SK-N-SH (cell line): ENCODE measurements at regions not wholly inside any gene's neighbourhood (a gene's known extent, or its start where the extent isn't known, plus 50 kb on each side); places are given as distances from the start of the nearest gene placed in this dataset.

Source experiments
- CTCF ChIA-PET: fragments of 300-600, 350-600 bp; formaldehyde crosslinking; extraction: SDS; loops from one replicate; lab custom pipeline; 2021; lab: Yijun Ruan, JAX
- POLR2A ChIA-PET: fragments of 350-600 bp; sonication (Branson Sonifier 250); formaldehyde crosslinking; extraction: SDS; loops from one replicate; lab custom pipeline; 2020; ENCODE audit warnings: antibody characterized with exemption, inconsistent platforms; lab: Yijun Ruan, JAX
- DNase-seq: peaks from one replicate; pipeline ENCODE4 v3.0.0; 2012
- H2AFZ ChIP-seq: fragments of 200-600 bp; sonication (generic); 2 replicates; pipeline ENCODE4 v1.8.1; 2016; ENCODE audit warnings: antibody characterized with exemption, mild to moderate bottlenecking, low read depth
- H3F3A ChIP-seq: fragments of 200-600 bp; sonication (generic); replicated peaks from 2 replicates; pipeline ENCODE3; 2016; ENCODE audit warnings: antibody characterized with exemption, mild to moderate bottlenecking; ENCODE audit not compliant: insufficient read depth
- H3K27ac ChIP-seq, 2 experiments: fragments of 200-500 bp in 1 of 2; fragments of 200-600 bp in 1 of 2; sonication (Bioruptor generic) in 1 of 2; sonication (generic), shearing (Covaris generic) in 1 of 2; 2 replicates each; pipeline versions ENCODE4 v1.5.1 to v1.6.1; 2014 to 2016; ENCODE audit warnings: low read depth in 2 of 2, inconsistent platforms in 1 of 2, low read length in 1 of 2, mild to moderate bottlenecking in 1 of 2, mixed read lengths in 1 of 2
- H3K27me3 ChIP-seq: fragments of 200-600 bp; sonication (generic), shearing (Covaris generic); 2 replicates; pipeline ENCODE4 v1.6.1; 2016; ENCODE audit warnings: mixed run types; ENCODE audit not compliant: insufficient read depth
- H3K36me3 ChIP-seq, 2 experiments: fragments of 200-500 bp in 1 of 2; fragments of 200-600 bp in 1 of 2; sonication (Bioruptor generic) in 1 of 2; sonication (generic) in 1 of 2; replicated peaks in 1 of 2; 2 replicates each; pipeline versions ENCODE3 to v1.5.1; 2014 to 2016; ENCODE audit warnings: low read length in 1 of 2, mild to moderate bottlenecking in 1 of 2; ENCODE audit not compliant: insufficient read depth in 2 of 2, control insufficient read depth in 1 of 2
- H3K4me1 ChIP-seq, 2 experiments: fragments of 200-500 bp in 1 of 2; fragments of 200-600 bp in 1 of 2; sonication (Bioruptor generic) in 1 of 2; sonication (generic), shearing (Covaris generic) in 1 of 2; 2 replicates each; pipeline versions ENCODE4 v1.5.1 to v1.6.1; 2014 to 2016; ENCODE audit warnings: low read depth in 1 of 2, low read length in 1 of 2, mixed run types in 1 of 2; ENCODE audit not compliant: insufficient read depth in 2 of 2, control insufficient read depth in 1 of 2
- H3K4me2 ChIP-seq: fragments of 200-600 bp; sonication (generic), shearing (Covaris generic); 2 replicates; pipeline ENCODE4 v1.6.1; 2017; ENCODE audit warnings: mixed run types
- H3K4me3 ChIP-seq, 2 experiments: fragments of 200-500 bp in 1 of 2; fragments of 200-600 bp in 1 of 2; sonication (Bioruptor generic) in 1 of 2; sonication (generic), shearing (Covaris generic) in 1 of 2; 2 replicates each; pipeline versions ENCODE4 v1.5.1 to v1.8.1; 2014 to 2016; ENCODE audit warnings: low read depth in 2 of 2, inconsistent platforms in 1 of 2, low read length in 1 of 2, mild to moderate bottlenecking in 1 of 2, mixed read lengths in 1 of 2, moderate library complexity in 1 of 2
- H3K79me2 ChIP-seq: fragments of 200-600 bp; sonication (generic); 2 replicates; pipeline ENCODE4 v1.8.1; 2017; ENCODE audit warnings: mild to moderate bottlenecking; ENCODE audit not compliant: insufficient read depth
- H3K9ac ChIP-seq: fragments of 200-600 bp; sonication (generic); 2 replicates; pipeline ENCODE4 v1.6.1; 2017; ENCODE audit warnings: mixed run types
- H3K9me2 ChIP-seq: fragments of 200-600 bp; sonication (generic); 2 replicates; pipeline ENCODE4 v1.6.1; 2017; ENCODE audit warnings: mixed run types
- H3K9me3 ChIP-seq: fragments of 200-600 bp; sonication (generic); 2 replicates; pipeline ENCODE4 v1.6.1; 2017; ENCODE audit warnings: mixed run types, mild to moderate bottlenecking, moderate library complexity
- H4K20me1 ChIP-seq: fragments of 200-600 bp; sonication (generic); 2 replicates; pipeline ENCODE4 v1.6.1; 2017; ENCODE audit warnings: mild to moderate bottlenecking, mixed run types; ENCODE audit not compliant: insufficient read depth
- CHD2 ChIP-seq: fragments of 150-350 bp; IDR thresholded peaks from 2 replicates; pipeline ENCODE4 v1.6.1; 2018; ENCODE audit warnings: low read length; ENCODE audit not compliant: partially characterized antibody
- ELF1 ChIP-seq: IDR thresholded peaks from 2 replicates; pipeline ENCODE4 v1.4.0; 2012
- EP300 ChIP-seq, 2 experiments: IDR thresholded peaks; 2 replicates each; pipeline versions ENCODE4 v1.4.0 to v1.6.1; 2012; ENCODE audit warnings: borderline replicate concordance in 1 of 2, low read depth in 1 of 2, low read length in 1 of 2
- EZH2phosphoT487 ChIP-seq: fragments of 200-600 bp; sonication (generic); IDR thresholded peaks from 2 replicates; pipeline ENCODE4 v1.6.1; 2017; ENCODE audit warnings: low read depth, mixed run types, mild to moderate bottlenecking, antibody characterized with exemption, moderate library complexity, borderline replicate concordance
- FOSL2 ChIP-seq: IDR thresholded peaks from 2 replicates; pipeline ENCODE4 v1.4.0; 2012; ENCODE audit warnings: low read depth, mild to moderate bottlenecking, moderate library complexity, borderline replicate concordance
- FOXJ3 ChIP-seq: sonication (generic); formaldehyde crosslinking; IDR thresholded peaks from 2 replicates; pipeline ENCODE4 v1.5.1; 2020; ENCODE audit warnings: mild to moderate bottlenecking, missing genetic modification reagents
- GATA2 ChIP-seq: sonication (generic); formaldehyde crosslinking; IDR thresholded peaks from 2 replicates; pipeline ENCODE4 v1.5.0; 2020; ENCODE audit warnings: mild to moderate bottlenecking, missing genetic modification reagents
- IRF3 ChIP-seq: fragments of 150-350 bp; IDR thresholded peaks from 2 replicates; pipeline ENCODE4 v1.6.1; 2016; ENCODE audit warnings: mild to moderate bottlenecking, low read depth, low read length
- MEF2A ChIP-seq: IDR thresholded peaks from 2 replicates; pipeline ENCODE4 v1.4.0; 2012; ENCODE audit warnings: low read depth, borderline replicate concordance
- RFX5 ChIP-seq: IDR thresholded peaks from 2 replicates; pipeline ENCODE4 v1.6.1; 2012; ENCODE audit warnings: mild to moderate bottlenecking, improper control_type of control experiment, low read length
- USF2 ChIP-seq: fragments of 150-350 bp; IDR thresholded peaks from 2 replicates; pipeline ENCODE4 v1.6.1; 2017; ENCODE audit warnings: antibody characterized with exemption, low read length, low read depth, borderline replicate concordance
- WGBS: methylation state at CpG from one replicate; pipeline ENCODE4 v1.1.6; 2017; ENCODE audit warnings: low lambda C conversion rate; 5-methylcytosine and 5-hydroxymethylcytosine counted together

- POLR2A ChIA-PET, result no interaction called here
- H3K4me1 ChIP-seq, result no peaks in the 10 kb centered on the region
Observed at GRCh38 chr4:10354746-10355145, 102.5 kb downstream of the ZNF518B start.

GRCh38 chr4:10354225-10354624 lies 103.0 kb downstream of the ZNF518B start:
- no peaks in the 10 kb centered on the region for H3K79me2 ChIP-seq
- no peak for TF ChIP-seq EP300 (IDR thresholded peaks at IDR 0.05; ENCODE audit: borderline replicate concordance in 1 of 2, low read depth in 1 of 2, low read length in 1 of 2)
- TF ChIP-seq USF2, result no peak
- TF ChIP-seq FOSL2, result no peak

More at GRCh38 chr4:10354746-10355145, 102.5 kb downstream of the ZNF518B start:
- no peaks in the 10 kb centered on the region for H3K79me2 ChIP-seq
- no peak overlapping the region for H3K27ac ChIP-seq
- H3F3A ChIP-seq, result no peaks in the 10 kb centered on the region
- H3K9me2 ChIP-seq, result no peaks in the 10 kb centered on the region
- no peak overlapping the region for H2AFZ ChIP-seq
- no peak for DNase-seq
- no peaks in the 10 kb centered on the region for H3K36me3 ChIP-seq
- TF ChIP-seq CHD2 (no peak), GATA2 (CRISPR knock-in tag) (no peak), FOXJ3 (CRISPR knock-in tag) (no peak), ELF1 (no peak), IRF3 (no peak), EZH2phosphoT487 (no peak), RFX5 (no peak), MEF2A (no peak)
- H3K4me2 ChIP-seq, result no peak overlapping the region
- no peak overlapping the region for H3K9ac ChIP-seq
- CTCF ChIA-PET, result interaction anchor here (0.7 kb wide), 1 partner anchor 87 kb away, joined by 3 read pairs; no protein-coding TSS in a partner anchor
- H3K4me3 ChIP-seq, result no peak overlapping the region
- H3K9me3 ChIP-seq, result no peaks in the 10 kb centered on the region
- H4K20me1 ChIP-seq, result no peaks in the 10 kb centered on the region
- H3K27me3 ChIP-seq, result no peaks in the 10 kb centered on the region; the same call in 1 of the 2 replicates

More at GRCh38 chr4:10354225-10354624, 103.0 kb downstream of the ZNF518B start:
- Histone ChIP-seq H3K36me3 (no peaks in the 10 kb centered on the region), H4K20me1 (no peaks in the 10 kb centered on the region), H3F3A (no peaks in the 10 kb centered on the region), H3K9me2 (no peaks in the 10 kb centered on the region), H3K4me2 (no peak overlapping the region), H2AFZ (no peak overlapping the region), H3K9ac (no peak overlapping the region), H3K9me3 (no peaks in the 10 kb centered on the region), H3K4me3 (no peak overlapping the region), H3K27ac (no peak overlapping the region), H3K27me3 (no peaks in the 10 kb centered on the region; the same call in 1 of the 2 replicates), H3K4me1 (no peaks in the 10 kb centered on the region)
- ChIA-PET CTCF (interaction anchor here (0.7 kb wide), 1 partner anchor 86 kb away, joined by 3 read pairs; no protein-coding TSS in a partner anchor), POLR2A (no interaction called here)
- no peak for DNase-seq
- WGBS, result 4% methylated on average over 2 of the region's 2 CpGs
